GM18519 (cell line): ENCODE measurements at regions not wholly inside any gene's neighbourhood (a gene's known extent, or its start where the extent isn't known, plus 50 kb on each side); places are given as distances from the start of the nearest gene placed in this dataset.
"Not testable (repeated sequence)": the region's sequence is repeated elsewhere in the genome, so short reads cannot be mapped to it uniquely, and the experiment has no call there.

ENCODE experiments used
- ATAC-seq: cut with Tn5 transposase; IDR thresholded peaks from one replicate; pipeline ENCODE4 v1.9.1; 2021; ENCODE audit warnings: mild to moderate bottlenecking, moderate library complexity; ENCODE audit not compliant: unreplicated experiment, low FRiP score

DNA sequence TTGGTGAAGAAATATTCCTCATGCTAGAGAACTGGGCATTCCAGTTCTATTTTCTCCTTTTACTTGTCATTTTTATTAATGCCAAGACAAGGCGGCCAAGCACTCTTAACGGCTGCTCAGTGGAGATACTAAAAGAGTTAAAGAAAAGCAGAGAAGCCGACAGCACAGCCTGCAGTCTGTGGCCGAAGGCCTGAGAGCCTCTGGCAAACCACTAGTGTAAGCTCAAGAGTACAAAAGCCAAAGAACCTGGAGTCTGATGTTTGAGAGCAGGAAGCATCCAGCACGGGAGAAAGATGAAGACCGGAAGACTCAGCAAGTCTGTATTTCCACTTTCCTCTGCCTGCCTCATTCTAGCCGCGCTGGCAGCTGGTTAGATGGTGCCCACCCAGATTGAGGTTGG is 167.1 kb upstream of the FUT9 start:
- no peak for ATAC-seq

DNA sequence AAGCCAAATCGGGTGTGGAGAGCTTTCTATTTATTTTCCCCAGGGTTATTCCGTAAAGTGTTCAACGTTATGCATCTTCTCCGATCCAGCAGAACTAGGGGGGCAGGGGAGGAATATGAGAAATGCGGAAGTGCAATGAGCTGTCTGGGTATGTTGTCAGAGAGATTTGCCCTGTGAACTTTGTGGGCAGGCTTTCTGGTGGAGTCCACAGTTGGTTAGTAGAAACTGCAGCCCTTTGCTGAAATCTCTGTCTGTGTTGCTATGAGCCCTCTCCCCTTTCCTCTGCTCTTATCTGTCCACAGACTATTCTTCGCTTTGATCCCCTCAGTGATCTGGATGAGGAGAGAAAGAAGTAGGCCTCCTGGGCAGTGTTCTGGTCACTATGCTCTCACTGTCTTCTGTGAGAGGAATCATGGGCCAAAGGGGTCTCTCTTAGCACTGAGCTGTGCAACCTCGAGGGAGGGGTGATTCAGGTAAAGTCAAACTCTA is 158.9 kb upstream of the FUT9 start:
- no peak for ATAC-seq

DNA sequence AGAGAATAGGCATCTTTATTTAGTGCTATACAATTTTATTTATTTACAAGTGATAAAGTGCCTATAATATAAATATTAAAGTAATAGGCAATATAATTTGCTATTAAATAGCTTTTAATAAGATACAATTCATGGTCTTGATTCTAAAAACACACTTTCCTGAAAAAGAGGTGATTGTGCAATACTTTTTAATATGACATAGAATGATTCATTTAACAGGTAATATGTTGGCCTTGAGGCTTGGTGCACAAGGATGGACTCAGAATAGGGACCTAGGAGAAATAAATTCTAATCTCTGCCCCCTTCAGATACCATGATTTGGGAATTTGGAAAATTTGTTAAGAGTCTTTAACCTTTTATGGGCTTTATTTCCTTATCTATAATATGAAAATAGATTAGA is 149.9 kb upstream of the FUT9 start:
- ATAC-seq, result no peak

DNA sequence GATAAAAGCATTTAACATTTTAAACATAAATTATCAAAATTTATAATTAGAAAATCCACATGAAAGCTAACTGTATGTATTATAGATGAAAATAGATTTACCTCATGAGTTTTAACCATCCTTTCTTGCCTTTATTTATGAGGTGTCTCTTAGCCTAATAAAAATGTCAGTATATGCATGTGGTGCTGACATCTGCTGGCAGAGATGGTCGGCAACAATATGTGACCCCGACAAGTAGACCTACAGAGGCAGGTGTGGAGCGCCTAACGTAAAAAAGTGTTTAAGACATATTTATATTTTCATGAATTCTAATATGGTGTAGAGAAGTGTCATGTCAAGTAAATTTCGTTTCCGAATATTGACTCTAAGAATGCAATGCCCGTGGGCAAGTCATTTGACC is 149.0 kb upstream of the FUT9 start:
- ATAC-seq, result no peak

DNA sequence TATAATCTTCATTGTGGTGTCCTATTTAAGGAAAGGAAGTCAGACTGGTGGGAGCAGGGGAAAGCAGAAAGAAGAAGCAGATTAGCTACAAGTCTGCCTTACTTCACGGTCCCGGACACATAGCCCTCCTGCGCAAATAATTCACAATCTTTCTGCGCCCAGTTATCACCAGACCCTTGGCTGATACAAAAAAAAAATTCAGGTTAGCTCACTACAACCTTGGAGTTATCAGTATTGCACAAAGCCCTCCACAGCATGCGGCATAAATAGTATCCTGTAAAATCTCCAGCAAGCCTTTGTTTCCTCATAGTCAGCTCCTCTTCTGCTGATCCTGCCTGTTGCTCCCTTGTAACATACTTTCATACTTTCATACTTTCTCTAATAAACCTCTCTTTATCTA is 148.6 kb upstream of the FUT9 start:
- ATAC-seq, result no peak

DNA sequence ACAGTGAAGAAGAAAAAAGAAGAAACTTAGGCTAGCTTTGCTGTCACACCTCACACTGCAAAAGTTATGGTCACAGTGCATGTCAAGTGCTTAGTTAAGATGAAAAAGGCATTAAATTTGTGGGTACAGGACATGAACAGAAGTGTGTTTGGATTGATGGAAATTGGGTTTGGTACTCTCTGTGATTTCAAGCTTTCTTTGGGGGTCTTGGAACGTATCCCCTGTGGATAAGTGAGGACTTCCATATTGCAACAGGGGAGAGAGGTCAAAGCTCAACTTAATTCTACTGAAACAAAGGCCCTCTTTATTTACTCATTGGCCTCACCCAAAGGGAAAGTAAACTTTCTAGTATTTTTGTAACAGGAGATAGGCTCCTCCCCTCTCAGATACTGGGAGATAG is 138.3 kb upstream of the FUT9 start:
- ATAC-seq, result no peak

DNA sequence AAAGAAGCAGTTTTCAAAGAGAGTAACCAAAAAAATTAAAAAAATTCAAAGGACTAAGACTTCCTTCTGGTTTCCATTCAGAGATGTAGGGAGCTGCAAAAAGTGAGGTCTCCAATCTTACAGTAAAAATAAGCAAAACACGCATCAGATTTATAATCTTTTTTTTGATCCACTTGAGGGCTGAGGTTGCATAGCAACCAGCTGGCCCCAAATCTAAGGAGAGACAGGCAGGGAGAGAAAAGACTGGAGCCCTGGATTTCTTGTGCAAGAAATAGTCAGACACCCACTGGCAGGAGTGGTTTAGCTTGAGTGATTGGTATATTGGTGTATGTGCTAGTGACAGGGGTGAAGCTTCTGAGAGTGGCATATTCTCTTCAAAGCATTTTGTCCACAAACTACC is 135.9 kb upstream of the FUT9 start:
- ATAC-seq, result no peak

DNA sequence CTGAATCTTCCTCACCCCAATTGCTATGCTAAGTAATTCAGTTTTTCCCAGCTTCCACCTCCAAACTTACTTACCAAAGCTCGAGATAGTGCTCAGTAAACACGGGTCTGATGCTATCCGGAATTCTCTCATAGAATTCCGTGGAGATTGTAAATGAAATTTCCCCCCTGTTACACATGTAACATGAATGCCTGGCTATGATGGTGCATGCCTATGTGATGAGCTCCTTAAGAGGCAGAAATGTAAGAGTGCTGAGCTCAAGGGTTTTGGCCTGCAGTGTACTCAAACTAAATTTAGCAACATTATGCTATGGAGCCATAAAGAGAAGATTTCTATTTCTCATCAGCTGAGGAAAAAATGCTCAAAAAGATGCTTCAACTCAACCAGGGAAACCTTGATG is 133.4 kb upstream of the FUT9 start:
- no peak for ATAC-seq

DNA sequence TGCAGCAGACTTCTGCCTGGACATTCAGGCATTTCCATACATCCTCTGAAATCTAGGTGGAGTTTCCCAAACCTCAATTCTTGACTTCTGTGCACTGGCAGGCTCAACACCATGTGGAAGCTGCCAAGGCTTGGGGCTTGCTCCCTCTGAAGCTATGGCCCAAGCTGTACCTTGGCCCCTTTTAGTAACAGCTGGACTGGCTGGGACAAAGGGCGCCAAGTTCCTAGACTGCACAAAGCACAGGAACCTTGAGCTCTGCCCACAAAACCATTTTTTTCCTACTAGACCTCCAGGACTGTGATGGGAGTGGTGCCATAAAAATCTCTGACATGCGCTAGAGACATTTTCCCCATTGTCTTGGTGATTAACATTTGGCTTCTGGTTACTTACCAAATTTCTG is 127.1 kb upstream of the FUT9 start:
- not testable (repeated sequence) for ATAC-seq

DNA sequence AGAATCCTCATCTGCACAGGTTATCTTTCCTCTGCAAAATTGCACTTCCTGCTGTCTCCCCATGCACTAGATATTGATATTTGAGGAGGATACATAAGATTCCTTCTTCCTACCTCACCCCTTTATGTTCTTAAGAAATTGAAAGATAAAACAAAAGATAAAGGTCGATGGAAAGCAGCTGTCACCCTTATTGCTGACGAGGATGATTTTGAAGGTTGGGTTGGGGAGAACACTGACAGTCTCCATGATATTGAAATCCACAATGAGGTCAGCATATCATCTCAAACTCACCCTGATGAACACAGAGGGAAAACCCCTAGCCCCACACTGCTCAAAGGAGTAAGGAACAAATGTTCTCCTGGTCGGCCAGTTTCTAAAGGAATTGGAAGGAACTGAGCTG is 110.6 kb upstream of the FUT9 start:
- no peak for ATAC-seq

DNA sequence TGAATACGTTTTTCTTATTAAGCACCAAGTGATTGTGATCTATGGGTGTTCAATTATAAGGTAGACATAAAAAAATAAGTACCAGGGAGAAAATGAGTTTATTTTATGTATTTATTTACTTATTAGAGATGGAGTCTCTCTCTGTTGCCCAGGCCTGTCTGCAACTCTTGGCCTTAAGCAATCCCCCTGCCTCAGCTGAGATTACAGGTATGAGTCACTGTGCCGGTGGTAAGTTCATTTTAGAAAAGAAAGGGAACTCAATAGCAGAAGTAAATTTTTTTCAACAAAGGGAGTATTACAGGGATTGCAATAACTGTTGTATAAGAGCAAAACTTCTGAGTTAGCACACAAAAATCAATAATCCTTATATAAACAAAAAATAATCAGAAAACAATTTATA is 98.7 kb upstream of the FUT9 start:
- ATAC-seq, result no peak

DNA sequence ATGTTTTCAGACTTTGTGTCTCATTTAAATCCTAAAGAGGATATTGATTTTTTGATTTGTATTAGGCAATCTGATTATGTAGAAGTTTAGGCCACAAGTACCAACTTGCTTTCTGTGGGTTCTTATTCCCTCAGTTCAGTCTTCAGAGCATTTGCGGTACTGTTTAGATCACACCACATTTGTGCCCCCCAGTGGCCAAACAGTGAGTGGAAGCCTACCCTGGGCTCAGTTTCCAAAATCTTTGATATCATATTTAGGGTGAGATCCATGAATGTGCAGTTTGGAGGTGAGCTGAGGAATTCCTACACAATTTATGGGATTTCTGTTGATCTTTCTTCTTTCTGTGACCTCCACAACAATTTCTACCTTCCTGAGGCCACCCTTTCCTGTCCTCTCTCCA is 92.3 kb upstream of the FUT9 start:
- peak; percentile 46 for ATAC-seq

DNA sequence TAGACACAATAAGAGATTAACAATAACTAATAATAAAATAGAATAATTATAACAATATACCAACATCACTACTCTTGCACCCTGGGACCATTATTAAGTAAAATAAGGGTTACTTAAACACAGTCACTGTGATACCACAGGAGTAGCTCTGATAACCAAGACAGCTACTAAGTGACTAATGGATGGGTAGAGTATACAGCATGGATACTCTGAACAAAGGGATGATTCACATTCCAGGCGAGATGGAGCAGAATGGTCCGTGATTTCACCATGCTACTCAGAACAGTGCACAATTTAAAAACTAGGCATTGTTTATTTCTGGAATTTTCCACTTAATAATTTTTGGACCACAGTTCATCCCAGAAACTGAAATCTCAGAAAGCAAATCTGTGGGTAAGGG is 80.0 kb upstream of the FUT9 start:
- no peak for ATAC-seq

DNA sequence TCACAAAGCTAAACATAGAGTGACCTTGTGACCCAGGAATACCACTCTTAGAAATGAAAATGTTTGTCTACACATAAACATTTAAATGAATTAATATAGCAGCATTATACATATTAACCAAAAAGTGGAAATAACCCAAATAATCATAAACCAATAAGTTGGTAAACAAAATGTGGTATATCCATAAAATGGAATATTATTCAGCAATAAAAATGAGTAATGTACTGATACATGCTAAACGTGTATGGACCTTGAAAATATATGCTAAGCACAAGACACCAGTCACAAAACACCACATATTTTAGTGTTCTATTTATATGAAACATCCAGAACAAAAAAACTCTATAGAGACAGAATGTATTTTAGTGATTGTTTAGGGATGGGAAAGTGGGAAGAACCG is 68.9 kb upstream of the FUT9 start:
- ATAC-seq, result no peak

DNA sequence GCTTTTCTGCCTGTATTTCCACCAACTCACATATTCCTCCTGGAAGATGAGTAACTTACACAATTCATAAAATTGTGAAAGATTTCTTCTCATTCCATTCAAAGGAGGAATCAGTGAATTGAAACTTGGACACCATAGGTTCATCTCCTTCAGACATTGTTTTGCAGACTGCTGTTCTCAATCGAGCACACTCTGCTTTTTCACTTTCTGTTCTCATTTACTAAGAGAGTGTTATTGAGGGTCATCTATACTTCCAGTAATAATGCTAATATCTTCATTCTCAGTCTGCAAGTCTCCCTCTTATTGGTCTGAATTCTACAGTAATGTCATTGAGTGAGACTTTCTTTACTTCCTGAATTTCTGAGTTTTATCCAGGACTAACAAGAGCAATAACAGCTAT is 67.5 kb upstream of the FUT9 start:
- ATAC-seq, result no peak

DNA sequence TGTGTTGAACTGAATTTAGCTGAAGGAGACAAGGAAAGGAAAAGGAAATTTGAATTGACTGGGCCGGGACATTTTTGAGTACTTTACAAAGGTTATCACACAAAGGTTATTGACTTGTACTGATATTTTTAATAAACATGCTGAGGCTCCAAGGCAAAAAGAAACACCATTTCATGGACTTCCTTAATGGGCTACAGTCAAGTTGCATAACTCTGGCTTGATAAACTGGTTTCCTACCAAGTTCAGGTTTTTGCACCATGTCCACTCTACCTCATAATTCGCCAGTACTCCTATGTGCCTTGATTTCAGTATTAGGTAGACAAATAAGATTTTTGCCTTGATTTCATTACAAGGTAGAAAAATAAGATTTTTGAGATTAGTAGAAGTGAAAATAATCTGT is 65.8 kb upstream of the FUT9 start:
- ATAC-seq, result no peak

DNA sequence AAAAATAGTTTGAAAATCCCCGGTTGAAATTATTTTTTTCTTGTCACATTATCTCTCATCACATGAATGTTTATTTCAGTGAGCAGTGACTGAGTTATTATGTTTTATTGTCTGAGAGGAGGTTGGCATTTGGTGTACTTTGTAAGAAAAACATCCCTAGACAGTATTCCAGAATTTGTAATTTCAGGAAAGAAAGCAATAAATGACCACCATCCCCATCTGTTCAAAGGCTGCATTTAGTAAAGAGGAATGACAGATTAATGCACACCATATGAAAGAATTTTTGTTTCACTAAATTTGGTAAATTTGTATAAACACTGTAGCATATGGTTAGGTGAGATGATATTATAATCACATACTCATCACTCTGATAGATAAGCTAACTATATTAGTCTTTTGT is 57.1 kb upstream of the FUT9 start:
- ATAC-seq, result no peak

DNA sequence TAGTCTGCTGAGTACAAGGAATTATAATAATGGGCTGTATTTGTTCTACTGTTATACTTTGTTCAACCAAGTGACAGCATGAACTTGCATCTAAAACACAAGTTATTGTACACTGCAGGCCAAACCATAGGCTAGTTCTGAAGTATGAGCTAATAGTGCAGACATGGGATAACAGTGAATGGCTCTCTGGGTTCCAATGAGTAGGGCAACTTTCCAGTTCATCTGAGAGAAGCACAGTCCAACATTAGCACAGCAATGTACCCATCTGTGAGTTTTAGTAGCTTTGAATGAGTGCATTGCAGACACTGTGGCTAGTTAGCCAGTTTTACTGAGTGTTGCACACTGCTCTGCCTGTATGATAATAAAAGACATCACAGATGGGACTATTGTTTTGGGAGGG is 56.5 kb upstream of the FUT9 start:
- ATAC-seq, result no peak
